ENCODE measurements at regions not wholly inside any gene's neighbourhood (a gene's known extent, or its start where the extent isn't known, plus 50 kb on each side); places are given as distances from the start of the nearest gene placed in this dataset.

DNA sequence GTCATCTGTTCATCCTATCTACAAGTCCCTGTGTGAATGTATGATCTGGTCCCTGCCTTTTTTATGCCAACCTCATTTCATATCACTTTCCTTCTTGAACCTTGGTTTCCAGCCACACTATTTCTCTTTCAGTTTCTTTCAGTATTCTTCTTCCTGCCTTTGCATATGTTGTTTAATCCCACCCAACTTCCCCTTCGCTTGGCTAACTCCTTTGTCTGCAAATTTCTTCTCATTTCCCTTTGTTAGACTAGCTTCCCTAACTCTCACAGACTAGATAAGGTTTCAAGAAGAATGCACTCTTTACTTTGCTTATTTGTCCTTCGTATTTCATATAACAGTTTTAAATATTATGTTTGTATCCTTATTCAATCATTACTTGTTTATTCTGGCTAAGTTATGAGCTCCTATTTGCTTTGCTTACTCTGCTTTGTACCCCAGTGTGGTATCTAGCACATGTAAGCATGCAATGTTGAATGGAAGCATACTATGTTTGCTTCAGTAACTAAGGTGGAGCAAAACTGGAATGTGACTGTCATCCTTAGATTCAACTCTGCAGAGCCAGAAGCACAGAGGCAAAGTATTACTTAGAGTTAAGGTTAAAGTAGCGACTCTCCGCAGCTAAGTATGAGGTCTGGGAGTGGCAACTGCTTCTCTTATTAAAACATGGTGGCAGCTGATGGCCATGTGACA lies 681.3 kb downstream of the CPS1 start:
- Histone ChIP-seq H3K4me3 (ENCODE audit: low read length) (no peak overlapping the region), H3K27ac (ENCODE audit: low read length) (no peak overlapping the region), H3K4me1 (ENCODE audit: control insufficient read depth, insufficient read depth, low read length) (no peaks in the 10 kb centered on the region), H3K27me3 (ENCODE audit: control insufficient read depth, insufficient read depth) (no peaks in the 10 kb centered on the region), H3K9me3 (ENCODE audit: control insufficient read depth, low read length) (no peaks in the 10 kb centered on the region)
- ATAC-seq (no peak), DNase-seq (no peak)
- 73% methylated on average over 4 of the region's 4 CpGs for WGBS
- intact Hi-C loops (cut with DNase I): no loop called here

DNA sequence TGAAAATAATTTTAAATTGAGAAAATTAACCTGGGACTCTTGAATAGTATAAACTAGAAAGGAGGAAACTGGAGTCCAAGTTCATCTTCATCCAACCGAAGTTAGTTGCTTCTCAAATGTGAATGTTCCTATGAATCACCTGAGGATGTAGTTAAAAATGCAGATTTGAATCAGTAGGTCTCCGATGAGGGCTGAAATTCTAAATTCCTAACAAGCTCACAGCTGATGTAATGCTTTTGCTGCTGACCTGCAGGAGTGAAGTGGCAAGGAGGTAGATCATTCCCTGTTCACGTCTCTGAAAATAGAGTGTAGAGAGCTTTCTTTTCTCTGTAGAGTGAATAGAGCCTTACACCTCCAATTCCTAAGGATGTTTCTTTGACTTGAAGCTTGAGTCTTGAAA lies 685.5 kb downstream of the CPS1 start:
- DNase-seq (no peak), ATAC-seq (no peak)
- intact Hi-C loops (cut with DNase I): no loop called here
- Histone ChIP-seq H3K9me3 (ENCODE audit: control insufficient read depth, low read length) (no peaks in the 10 kb centered on the region), H3K4me1 (ENCODE audit: control insufficient read depth, insufficient read depth, low read length) (no peaks in the 10 kb centered on the region), H3K4me3 (ENCODE audit: low read length) (no peak overlapping the region), H3K27me3 (ENCODE audit: control insufficient read depth, insufficient read depth) (no peaks in the 10 kb centered on the region), H3K27ac (ENCODE audit: low read length) (no peak overlapping the region)
- 80% methylated on average over 3 of the region's 3 CpGs for WGBS

- Histone ChIP-seq H3K27me3 (ENCODE audit: control insufficient read depth, insufficient read depth) (no peaks in the 10 kb centered on the region), H3K27ac (ENCODE audit: low read length) (no peak overlapping the region), H3K9me3 (ENCODE audit: control insufficient read depth, low read length) (no peaks in the 10 kb centered on the region), H3K4me1 (ENCODE audit: control insufficient read depth, insufficient read depth, low read length) (no peaks in the 10 kb centered on the region), H3K4me3 (ENCODE audit: low read length) (no peak overlapping the region)
- intact Hi-C loops (cut with DNase I): no loop called here
- DNase-seq (no peak), ATAC-seq (no peak)
- WGBS: 48% methylated on average over 1 of the region's 1 CpG
These were observed 691.4 kb downstream of the CPS1 start for GRCh38 chr2:211247751-211248150.

DNA sequence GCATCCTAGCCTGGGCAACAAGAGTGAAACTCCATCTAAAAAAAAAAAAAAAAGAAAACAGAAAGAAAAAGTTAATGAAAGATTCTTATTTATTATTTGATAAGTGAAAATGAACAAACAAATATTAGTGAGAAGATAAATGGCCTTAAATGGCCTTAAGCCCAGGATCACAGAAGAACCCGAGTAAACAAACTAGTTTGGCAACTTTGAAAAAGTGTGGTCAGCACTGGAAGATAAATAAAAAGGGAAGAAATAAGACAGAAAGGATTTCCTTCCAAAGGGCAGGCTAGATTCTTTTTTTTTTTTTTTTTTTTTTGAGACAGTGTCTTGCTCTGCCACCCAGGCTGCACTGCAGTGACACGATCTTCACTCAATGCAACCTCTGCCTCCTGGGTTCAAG lies 692.4 kb downstream of the CPS1 start:
- Histone ChIP-seq H3K9me3 (ENCODE audit: control insufficient read depth, low read length) (no peaks in the 10 kb centered on the region), H3K27me3 (ENCODE audit: control insufficient read depth, insufficient read depth) (no peaks in the 10 kb centered on the region), H3K4me1 (ENCODE audit: control insufficient read depth, insufficient read depth, low read length) (no peaks in the 10 kb centered on the region), H3K27ac (ENCODE audit: low read length) (no peak overlapping the region), H3K4me3 (ENCODE audit: low read length) (no peak overlapping the region)
- intact Hi-C loops (cut with DNase I): no loop called here
- ATAC-seq (no peak), DNase-seq (no peak)
- WGBS: 56% methylated on average over 2 of the region's 2 CpGs

GRCh38 chr2:211251016-211251415 lies 694.6 kb downstream of the CPS1 start:
- H3K27ac ChIP-seq (ENCODE audit: low read length): no peak overlapping the region
- H3K4me1 ChIP-seq (ENCODE audit: control insufficient read depth, insufficient read depth, low read length): no peaks in the 10 kb centered on the region
- 85% methylated on average over 2 of the region's 2 CpGs for WGBS
- no peak for DNase-seq
- no peak overlapping the region for H3K4me3 ChIP-seq (ENCODE audit: low read length)
- no peaks in the 10 kb centered on the region for H3K27me3 ChIP-seq (ENCODE audit: control insufficient read depth, insufficient read depth)
- intact Hi-C loops (cut with DNase I): no loop called here
- ATAC-seq: no peak
- H3K9me3 ChIP-seq (ENCODE audit: control insufficient read depth, low read length): no peaks in the 10 kb centered on the region

DNA sequence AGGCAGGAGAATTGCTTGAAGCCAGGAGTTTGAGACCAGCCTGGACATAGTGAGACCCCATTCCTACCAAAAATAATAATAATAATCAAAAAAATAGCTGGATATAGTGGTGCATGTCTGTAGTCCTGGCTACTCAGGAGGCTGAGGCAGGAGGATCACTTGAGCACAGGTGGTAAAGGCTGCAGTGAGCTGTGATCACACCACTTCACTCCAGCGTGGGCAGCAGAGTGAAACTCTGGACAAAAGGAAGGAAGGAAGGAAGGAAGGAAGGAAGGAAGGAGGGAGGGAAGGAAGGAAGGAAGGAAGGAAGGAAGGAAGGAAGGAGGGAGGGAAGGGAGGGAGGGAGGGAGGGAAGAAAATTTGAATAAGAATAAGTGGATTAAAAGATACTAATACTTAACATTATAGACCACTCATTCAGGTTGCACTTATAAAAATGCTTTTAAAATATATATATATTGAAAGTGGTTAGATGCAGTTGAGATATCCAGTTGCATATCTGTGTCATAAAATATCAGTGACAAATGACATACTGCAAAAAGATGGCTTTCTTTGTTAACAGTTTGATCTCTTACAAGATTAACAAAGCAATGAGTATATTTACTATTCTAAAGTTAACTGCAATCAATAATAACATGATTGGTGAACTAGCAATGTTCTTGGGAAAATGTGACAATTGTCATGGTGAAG lies 702.4 kb downstream of the CPS1 start:
- WGBS: 67% methylated on average over 1 of the region's 1 CpG
- no peaks in the 10 kb centered on the region for H3K4me1 ChIP-seq (ENCODE audit: control insufficient read depth, insufficient read depth, low read length)
- no peak overlapping the region for H3K27ac ChIP-seq (ENCODE audit: low read length)
- ATAC-seq: no peak
- intact Hi-C loops (cut with DNase I): no loop called here
- no peak overlapping the region for H3K4me3 ChIP-seq (ENCODE audit: low read length)
- no peak for DNase-seq
- H3K27me3 ChIP-seq (ENCODE audit: control insufficient read depth, insufficient read depth): no peaks in the 10 kb centered on the region
- no peaks in the 10 kb centered on the region for H3K9me3 ChIP-seq (ENCODE audit: control insufficient read depth, low read length)

DNA sequence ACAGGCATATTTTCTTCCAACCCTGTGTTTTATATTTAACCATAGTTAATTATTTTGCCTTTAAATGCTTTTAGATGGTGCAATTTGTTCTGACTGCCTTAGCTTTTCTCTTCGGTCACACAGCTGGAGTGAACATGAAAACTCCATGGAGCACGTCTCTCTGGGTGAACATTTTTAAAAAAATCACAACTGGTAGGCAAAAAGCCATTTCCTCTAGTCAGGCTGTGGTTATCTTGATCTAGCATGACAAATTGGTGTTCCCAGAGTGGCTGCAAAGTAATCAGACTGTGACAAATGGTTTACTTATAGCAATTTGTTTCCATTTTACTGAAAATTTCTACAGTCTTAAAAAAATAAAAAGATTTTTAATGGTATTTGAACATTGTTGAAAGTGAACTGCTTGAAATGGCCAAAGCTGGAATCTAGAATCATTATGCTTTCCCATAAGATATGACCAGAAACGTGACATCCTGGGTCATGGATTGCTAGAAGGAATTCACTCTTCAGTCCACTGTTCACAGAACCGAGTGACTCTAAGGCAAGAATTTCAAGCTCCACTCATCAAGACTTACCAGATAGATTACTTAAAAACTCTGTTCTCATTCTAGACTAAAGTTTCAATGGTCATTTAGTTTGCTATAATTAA lies 703.6 kb downstream of the CPS1 start:
- ATAC-seq: no peak
- intact Hi-C loops (cut with DNase I): no loop called here
- WGBS: 45% methylated on average over 4 of the region's 4 CpGs
- DNase-seq: no peak
- H3K4me3 ChIP-seq (ENCODE audit: low read length): no peak overlapping the region
- no peaks in the 10 kb centered on the region for H3K4me1 ChIP-seq (ENCODE audit: control insufficient read depth, insufficient read depth, low read length)
- no peak overlapping the region for H3K27ac ChIP-seq (ENCODE audit: low read length)
- no peaks in the 10 kb centered on the region for H3K9me3 ChIP-seq (ENCODE audit: control insufficient read depth, low read length)
- H3K27me3 ChIP-seq (ENCODE audit: control insufficient read depth, insufficient read depth): no peaks in the 10 kb centered on the region

DNA sequence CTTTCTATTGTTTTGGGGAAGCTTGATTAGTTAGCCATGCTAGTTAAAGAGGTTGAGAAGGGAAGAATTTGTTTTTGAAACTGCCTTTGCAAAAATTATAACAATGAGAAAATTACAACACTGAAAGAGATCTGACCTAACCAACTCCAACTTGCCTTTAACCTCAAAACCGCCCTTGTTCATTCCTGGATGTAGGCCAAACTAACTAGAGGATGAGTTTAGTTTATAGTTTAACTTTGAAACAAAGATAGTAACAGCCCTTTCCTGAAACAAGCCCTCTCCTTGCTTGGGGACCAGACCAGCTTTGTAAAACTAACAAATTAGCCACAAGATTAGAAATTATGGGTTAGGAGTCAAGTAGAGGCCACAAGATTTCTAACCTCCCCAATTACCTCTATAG lies 713.9 kb downstream of the CPS1 start:
- intact Hi-C loops (cut with DNase I): no loop called here
- Histone ChIP-seq H3K27me3 (ENCODE audit: control insufficient read depth, insufficient read depth) (no peaks in the 10 kb centered on the region), H3K4me3 (ENCODE audit: low read length) (no peak overlapping the region), H3K4me1 (ENCODE audit: control insufficient read depth, insufficient read depth, low read length) (no peaks in the 10 kb centered on the region), H3K9me3 (ENCODE audit: control insufficient read depth, low read length) (no peaks in the 10 kb centered on the region), H3K27ac (ENCODE audit: low read length) (no peak overlapping the region)
- DNase-seq (no peak), ATAC-seq (no peak)
- 76% methylated on average over 1 of the region's 1 CpG for WGBS

- 36% methylated on average over 2 of the region's 2 CpGs for WGBS
- H3K27ac ChIP-seq (ENCODE audit: low read length): no peak overlapping the region
- intact Hi-C loops (cut with DNase I): no loop called here
- ATAC-seq (no peak), DNase-seq (no peak)
- H3K4me3 ChIP-seq (ENCODE audit: low read length): no peak overlapping the region
- H3K27me3 ChIP-seq (ENCODE audit: control insufficient read depth, insufficient read depth): no peaks in the 10 kb centered on the region
- H3K4me1 ChIP-seq (ENCODE audit: control insufficient read depth, insufficient read depth, low read length): no peaks in the 10 kb centered on the region
- no peaks in the 10 kb centered on the region for H3K9me3 ChIP-seq (ENCODE audit: control insufficient read depth, low read length)
These were observed 725.2 kb downstream of the CPS1 start for GRCh38 chr2:211281430-211282073.

DNA sequence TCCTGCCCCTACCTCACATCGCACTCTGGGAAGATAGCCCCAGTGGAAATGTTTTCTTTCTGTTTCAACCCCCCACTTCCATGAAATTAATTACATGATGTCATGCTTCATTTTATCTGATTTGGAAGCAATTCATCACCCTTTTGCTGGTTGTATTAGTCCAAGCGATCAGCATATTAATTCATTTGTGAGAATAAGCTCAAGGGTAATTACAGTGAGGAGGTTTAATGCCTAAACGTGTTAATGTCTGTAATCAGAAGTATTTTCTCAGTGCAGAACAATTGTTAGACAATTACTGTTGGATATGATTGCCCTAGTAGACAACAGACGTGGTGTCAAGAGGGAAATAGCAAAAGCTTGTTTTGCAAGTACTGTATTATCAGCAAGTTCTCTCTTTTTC lies 746.3 kb downstream of the CPS1 start:
- 42% methylated on average over 4 of the region's 4 CpGs for whole genome bisulfite sequencing
- DNase-seq: no peak

DNA sequence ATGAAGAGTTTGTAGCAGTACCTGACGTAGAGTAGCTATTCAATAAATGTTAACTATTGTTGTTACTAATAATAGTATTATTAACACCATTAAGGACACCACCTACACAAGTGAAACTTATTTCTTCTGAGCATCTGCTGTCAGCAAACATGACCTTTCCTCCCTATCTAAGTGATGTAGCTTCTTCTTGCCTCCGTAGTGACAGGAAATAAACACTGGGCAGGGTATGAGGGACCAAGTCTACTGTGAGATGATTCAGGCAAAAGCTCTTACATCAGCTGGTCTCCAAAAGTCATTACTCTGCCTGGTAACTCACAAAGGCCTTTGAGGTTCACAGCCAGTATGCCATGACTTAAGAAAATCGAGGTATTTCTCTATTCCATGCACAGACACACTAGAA lies 750.5 kb downstream of the CPS1 start:
- Histone ChIP-seq H3K9me3 (ENCODE audit: control insufficient read depth, low read length) (no peaks in the 10 kb centered on the region), H3K4me3 (ENCODE audit: low read length) (no peak overlapping the region), H3K27ac (ENCODE audit: low read length) (no peak overlapping the region), H3K4me1 (ENCODE audit: control insufficient read depth, insufficient read depth, low read length) (no peaks in the 10 kb centered on the region), H3K27me3 (ENCODE audit: control insufficient read depth, insufficient read depth) (no peaks in the 10 kb centered on the region)
- DNase-seq: no peak
- 61% methylated on average over 3 of the region's 3 CpGs for WGBS
- intact Hi-C loops (cut with DNase I): no loop called here
- ATAC-seq: no peak

More for the DNA sequence above, 746.3 kb downstream of the CPS1 start:
- H3K9me3 ChIP-seq (ENCODE audit: control insufficient read depth, low read length): no peaks in the 10 kb centered on the region
- no peaks in the 10 kb centered on the region for H3K4me1 ChIP-seq (ENCODE audit: control insufficient read depth, insufficient read depth, low read length)
- no peaks in the 10 kb centered on the region for H3K27me3 ChIP-seq (ENCODE audit: control insufficient read depth, insufficient read depth)
- no peak for ATAC-seq
- no peak overlapping the region for H3K27ac ChIP-seq (ENCODE audit: low read length)
- intact Hi-C loops (cut with DNase I): no loop called here
- no peak overlapping the region for H3K4me3 ChIP-seq (ENCODE audit: low read length)

Measured in right cardiac atrium (tissue), 5 donors.